Neural progenitor cell (in vitro differentiated cells): ENCODE measurements at regions not wholly inside any gene's neighbourhood (a gene's known extent, or its start where the extent isn't known, plus 50 kb on each side); places are given as distances from the start of the nearest gene placed in this dataset.

Source experiments
- CTCF ChIP-seq: fragments of 200-600 bp; sonication (generic); IDR thresholded peaks from 2 replicates; pipeline ENCODE4 v1.5.1; 2017; ENCODE audit warnings: antibody characterized with exemption, mild to moderate bottlenecking
- EZH2 ChIP-seq: fragments of 200-600 bp; sonication (generic); IDR thresholded peaks from 2 replicates; pipeline ENCODE4 v1.6.1; 2017; ENCODE audit warnings: antibody characterized with exemption, mild to moderate bottlenecking, moderate library complexity
- EZH2phosphoT487 ChIP-seq: fragments of 200-600 bp; sonication (generic); IDR thresholded peaks from 2 replicates; pipeline ENCODE4 v1.6.1; 2017; ENCODE audit warnings: antibody characterized with exemption

GRCh38 chr11:38819981-38820380, 2221.9 kb upstream of the RAG2 start:
- TF ChIP-seq CTCF = no peak
- no peak for TF ChIP-seq EZH2
- no peak for TF ChIP-seq EZH2phosphoT487
